CMK (cell line): ENCODE measurements at regions not wholly inside any gene's neighbourhood (a gene's known extent, or its start where the extent isn't known, plus 50 kb on each side); places are given as distances from the start of the nearest gene placed in this dataset.

Experiments
- DNase-seq: peaks from one replicate; pipeline ENCODE4 v3.0.0-alpha.2; 2010; ENCODE audit warnings: low read depth

GRCh38 chr21:27513016-27513415 is 546.1 kb upstream of the ADAMTS5 start:
- DNase-seq = no peak

GRCh38 chr21:27511233-27511632 is 544.3 kb upstream of the ADAMTS5 start:
- DNase-seq = no peak

DNA sequence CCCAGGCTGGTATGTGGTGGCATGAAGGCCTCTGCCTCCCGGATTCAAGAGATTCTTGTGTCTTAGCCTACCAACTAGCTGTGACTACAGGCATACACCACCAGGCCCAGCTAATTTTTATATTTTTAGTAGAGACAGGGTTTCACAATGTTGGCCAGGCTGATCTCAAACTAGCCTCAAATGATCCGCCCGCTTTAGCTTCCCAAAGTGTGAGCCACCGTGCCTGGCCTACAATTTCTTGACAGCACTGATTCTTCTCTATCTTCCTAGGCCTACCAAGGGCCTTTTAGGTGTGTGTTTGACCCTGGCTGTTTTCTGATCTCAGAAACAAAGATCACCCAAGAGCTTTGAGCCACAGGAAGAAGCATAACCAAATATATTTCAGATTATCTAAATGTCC is 540.8 kb upstream of the ADAMTS5 start:
- no peak for DNase-seq

- no peak for DNase-seq
These were observed 538.6 kb upstream of the ADAMTS5 start for GRCh38 chr21:27505516-27505915.

DNA sequence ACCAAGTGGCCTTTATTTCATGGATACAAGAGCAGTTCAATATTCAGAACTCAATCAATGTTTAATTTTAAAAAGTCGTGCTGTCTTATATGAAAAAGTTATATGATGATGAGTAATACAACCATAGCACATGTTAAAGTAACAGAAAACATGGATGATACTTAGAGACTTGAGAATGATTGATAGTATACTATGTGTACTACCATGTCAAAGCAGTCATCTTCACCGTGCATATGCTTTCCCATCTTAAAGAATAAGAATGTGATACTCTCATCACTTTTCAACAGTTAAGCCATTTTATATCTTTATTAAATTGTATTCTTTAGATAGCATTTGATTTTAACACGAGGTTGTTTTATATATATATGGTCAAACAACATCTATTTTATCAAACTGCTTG is 535.9 kb upstream of the ADAMTS5 start:
- no peak for DNase-seq

DNA sequence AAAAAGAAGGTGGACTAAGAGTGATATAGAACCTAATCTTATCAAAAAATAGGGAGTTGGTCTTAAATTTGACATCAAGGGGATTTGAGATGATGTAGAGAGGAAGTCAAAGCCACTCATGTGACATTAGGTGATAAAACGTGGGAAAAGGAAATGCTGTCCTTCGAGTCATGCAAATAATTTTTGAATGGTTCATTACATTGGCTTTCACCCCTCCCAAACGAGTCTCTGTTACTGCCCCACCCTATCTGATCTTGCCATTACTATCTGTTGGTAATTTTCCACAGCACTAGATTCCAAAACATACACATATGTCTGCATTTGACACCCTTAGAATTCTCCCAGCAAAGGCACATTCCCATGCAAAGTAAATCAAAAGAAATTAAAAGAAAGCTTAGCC is 531.1 kb upstream of the ADAMTS5 start:
- DNase-seq = no peak

GRCh38 chr21:27495836-27496235 is 528.9 kb upstream of the ADAMTS5 start:
- DNase-seq = no peak

DNA sequence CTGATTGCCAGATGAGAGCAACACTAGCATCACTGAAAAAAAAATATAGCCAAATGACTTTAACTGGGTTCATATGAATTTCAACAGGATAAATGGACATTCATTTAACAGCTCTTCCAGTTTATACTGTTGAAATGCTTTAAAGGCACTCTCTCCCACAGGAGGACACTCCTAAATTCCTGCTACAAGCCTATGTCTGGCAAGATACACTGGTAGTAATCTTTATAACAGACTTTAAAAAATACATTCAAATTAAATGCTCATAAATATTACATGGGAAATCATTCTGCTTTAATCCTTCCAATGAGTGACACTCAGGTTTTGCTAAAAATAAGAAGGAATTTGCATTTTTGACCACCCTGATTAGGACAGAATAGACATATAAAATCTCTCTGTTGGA is 526.7 kb upstream of the ADAMTS5 start:
- DNase-seq = no peak

- no peak for DNase-seq
These were observed 520.8 kb upstream of the ADAMTS5 start for GRCh38 chr21:27487676-27488075.

- DNase-seq = no peak
These were observed 514.0 kb upstream of the ADAMTS5 start for GRCh38 chr21:27480841-27481261.

DNA sequence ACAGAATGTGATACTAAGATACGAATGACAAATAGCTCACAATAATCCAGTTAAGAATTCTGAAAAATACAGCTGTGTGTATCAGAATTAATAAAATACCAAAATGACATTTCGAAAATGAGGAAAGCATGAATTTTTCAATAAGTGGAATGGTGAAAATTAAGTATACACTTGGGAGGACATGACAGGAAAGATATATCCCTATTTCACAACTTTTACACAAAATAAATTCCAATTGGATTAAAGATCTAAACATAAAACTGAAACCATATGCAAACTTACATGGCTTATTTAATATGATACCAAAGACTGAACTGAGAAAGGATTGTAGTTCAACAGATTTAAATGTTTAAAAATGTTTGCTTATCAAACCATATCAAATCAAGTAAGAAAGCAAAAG is 510.4 kb upstream of the ADAMTS5 start:
- no peak for DNase-seq

- DNase-seq = no peak
These were observed 509.8 kb upstream of the ADAMTS5 start for GRCh38 chr21:27476696-27477095.

DNA sequence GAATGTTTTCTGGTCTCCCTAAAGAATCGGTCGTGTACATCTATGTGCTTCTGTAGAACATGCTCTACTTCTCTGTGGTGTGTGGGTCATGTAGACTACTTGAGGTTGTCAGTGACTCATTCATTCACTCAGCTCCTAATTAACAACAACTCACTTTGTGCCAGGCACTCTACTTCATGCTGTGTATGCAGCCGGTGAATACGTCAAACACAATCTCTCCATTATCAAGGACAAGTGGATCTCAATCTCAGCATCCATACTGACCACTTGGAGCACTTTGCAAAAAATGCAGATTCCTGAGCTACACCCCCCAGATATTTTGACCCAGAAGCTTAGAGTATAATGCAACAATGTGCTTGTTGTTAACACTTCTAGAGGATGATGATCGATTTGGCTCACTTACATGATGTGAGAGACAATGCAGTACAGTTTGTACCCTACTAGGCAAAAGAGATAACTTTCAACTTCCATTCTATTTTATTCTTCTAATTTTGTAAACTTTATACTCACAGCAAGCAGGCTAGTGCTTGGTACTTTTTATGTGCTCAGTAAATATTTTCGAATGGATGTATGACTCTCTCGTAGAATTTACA is 508.6 kb upstream of the ADAMTS5 start:
- DNase-seq = no peak

DNA sequence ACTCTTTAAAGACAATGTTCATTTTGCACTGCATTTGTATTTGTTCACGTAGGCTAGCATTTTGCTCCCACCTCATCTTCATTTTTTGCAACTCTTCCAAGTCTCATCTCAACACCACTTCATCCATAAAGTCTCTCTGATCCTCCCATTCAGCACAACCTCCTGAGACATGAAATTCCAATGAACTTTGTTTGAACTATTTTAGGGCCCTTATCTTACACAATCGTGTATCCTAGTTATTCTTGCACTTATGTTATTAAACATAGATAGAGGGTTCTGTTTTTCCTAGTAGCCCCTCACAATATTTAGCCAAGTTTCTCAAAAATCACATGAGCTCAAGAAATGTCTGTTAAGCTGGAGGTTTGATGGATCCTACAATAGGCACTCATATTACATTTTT is 500.5 kb upstream of the ADAMTS5 start:
- no peak for DNase-seq

DNA sequence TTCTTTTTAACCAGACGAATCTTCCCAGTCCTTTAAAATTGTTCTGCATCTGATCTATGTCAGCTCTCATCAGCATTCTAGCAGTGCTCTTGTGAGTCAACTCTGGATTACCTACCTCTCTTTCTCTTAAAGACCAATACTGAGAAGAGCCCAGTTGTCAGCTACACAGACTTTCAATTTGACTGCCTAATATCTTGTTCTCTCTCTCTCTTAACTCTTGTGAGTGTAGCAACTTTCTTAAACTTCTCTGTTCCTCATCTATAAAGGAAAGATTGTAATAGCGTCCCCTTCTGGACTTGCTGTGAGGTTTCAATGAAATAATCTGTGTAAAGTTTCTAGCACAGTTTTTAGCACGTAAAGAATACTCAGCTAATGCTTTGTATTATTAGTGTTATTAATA is 499.3 kb upstream of the ADAMTS5 start:
- DNase-seq = no peak

- DNase-seq = no peak
These were observed 497.8 kb upstream of the ADAMTS5 start for GRCh38 chr21:27464648-27465047.

GRCh38 chr21:27462726-27463125 is 495.8 kb upstream of the ADAMTS5 start:
- no peak for DNase-seq

- no peak for DNase-seq
These were observed 487.3 kb upstream of the ADAMTS5 start for GRCh38 chr21:27454234-27454633.

- DNase-seq = no peak
These were observed 484.2 kb upstream of the ADAMTS5 start for GRCh38 chr21:27451116-27451515.

GRCh38 chr21:27450216-27450615 is 483.3 kb upstream of the ADAMTS5 start:
- no peak for DNase-seq

DNA sequence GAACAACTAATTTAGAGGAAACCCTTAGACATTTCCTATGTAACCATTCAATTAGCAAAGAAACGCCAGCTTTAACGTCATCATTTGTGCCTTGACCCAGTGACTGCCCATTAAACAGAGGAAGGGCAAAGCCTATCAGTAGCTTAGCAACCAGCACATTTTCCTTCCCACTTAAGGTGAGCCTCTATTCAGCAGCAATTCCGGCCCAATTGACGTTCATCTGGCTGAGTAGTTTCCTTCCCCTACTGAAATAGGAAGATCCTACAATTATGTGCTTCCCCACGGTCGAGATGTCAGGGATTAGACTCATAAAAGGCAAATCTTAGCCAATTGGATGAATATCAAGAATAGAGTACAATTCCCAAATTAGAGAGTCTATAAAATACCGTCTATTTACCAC is 482.1 kb upstream of the ADAMTS5 start:
- DNase-seq = no peak

DNA sequence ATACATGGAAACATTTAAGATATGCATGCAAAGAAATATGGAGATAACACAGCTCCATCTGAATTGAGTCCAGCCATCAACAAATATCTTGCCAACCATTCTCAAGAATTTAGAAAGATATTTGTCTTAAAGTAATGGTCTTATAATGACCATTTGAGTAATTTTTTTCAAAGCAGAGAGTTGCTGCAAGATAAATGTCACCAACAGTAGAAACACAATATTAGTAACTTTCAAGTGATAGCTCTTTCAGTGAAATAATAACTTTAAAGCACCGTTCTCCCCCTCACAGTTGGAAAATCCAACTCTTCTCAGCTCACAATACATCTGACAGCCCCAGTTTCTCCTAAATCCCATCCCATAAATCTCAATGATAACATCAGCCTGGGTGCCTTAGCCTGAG is 481.0 kb upstream of the ADAMTS5 start:
- DNase-seq = no peak

DNA sequence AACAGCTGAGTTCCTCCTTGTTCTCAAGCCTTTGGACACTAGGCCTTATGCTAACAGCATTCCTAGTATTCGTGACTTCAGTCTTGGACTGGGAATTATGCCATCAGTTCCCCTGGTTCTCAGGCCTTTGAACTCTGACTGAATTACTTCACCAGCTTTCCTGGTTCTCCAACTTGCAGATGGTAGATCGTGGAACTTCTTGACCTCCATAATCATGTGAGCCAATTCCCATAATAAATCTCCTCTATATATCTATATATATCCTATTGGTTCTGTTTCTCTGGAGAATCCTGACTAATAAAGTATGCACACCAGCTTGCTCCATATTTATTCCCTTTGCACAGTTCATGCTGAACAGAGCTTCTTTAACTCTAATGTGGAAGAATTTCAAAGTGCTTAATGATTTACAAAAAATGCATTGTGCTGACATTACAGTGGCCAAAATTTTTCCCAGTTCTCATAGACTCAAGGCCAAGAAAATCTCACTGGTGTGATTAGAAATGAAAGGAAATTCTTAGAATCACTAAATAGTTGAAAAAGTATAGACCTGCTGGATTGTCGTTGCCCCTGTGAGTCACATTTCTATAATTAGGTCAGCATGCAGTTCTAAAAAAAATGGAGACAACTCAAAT is 462.9 kb upstream of the ADAMTS5 start:
- DNase-seq = no peak

- no peak for DNase-seq
These were observed 459.3 kb upstream of the ADAMTS5 start for GRCh38 chr21:27426196-27426595.
